Stimulated activated memory B cell treated with anti-CD40 and anti-IgM and Interleukin-4, amounts not matched to agents 10 μg/mL and 1 μg/mL and 100 μg/mL, for 72 hours (primary cell): ENCODE measurements at regions not wholly inside any gene's neighbourhood (a gene's known extent, or its start where the extent isn't known, plus 50 kb on each side); places are given as distances from the start of the nearest gene placed in this dataset.
A peak's percentile ranks its signal among the peaks of the same experiment; 100 is the strongest.
"Not testable (repeated sequence)": the region's sequence is repeated elsewhere in the genome, so short reads cannot be mapped to it uniquely, and the experiment has no call there.

Experiments used
- ATAC-seq: fragments of 150-1000 bp; cut with Tn5 transposase; 2 replicates; pipeline ENCODE4 v1.10.0; 2021
- H3K27ac Mint-ChIP-seq: one replicate; pipeline ENCODE4 v1.8.0; 2022; ENCODE audit warnings: mild to moderate bottlenecking, mixed read lengths
- H3K27me3 Mint-ChIP-seq: one replicate; pipeline ENCODE4 v1.8.0; 2022; ENCODE audit warnings: mixed read lengths
- H3K36me3 Mint-ChIP-seq: one replicate; pipeline ENCODE4 v1.8.0; 2022; ENCODE audit warnings: mixed read lengths
- H3K4me1 Mint-ChIP-seq: one replicate; pipeline ENCODE4 v1.8.0; 2022; ENCODE audit warnings: mixed read lengths
- H3K4me3 Mint-ChIP-seq: one replicate; pipeline ENCODE4 v1.8.0; 2022; ENCODE audit warnings: mild to moderate bottlenecking, moderate library complexity, mixed read lengths
- H3K9me3 Mint-ChIP-seq: one replicate; pipeline ENCODE4 v1.8.0; 2022; ENCODE audit warnings: mixed read lengths

DNA sequence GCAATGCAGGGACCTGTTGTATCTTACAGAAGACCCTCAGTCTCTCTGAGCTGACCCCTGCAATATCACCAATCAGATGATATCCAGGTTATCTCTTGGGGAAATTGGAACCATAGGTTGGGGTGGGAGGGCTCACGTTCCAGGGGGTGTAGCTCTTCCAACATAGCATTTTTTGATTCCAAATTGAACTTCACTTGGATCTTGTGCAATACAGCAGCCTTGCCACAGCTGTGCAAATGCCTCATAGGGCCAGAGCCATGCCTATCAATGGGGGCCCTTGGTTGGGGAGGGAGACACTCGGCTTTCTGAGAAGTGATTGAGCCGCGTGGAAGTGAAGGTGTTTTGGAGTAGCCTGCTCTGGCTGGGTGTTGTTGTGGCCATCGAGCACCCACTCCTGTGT is 117.2 kb upstream of the PITX1 start:
- Mint-ChIP-seq H3K9me3 (peaks cover 8% of the 10 kb centered on the region), H3K4me3 (no peak overlapping the region), H3K36me3 (no peaks in the 10 kb centered on the region), H3K27ac (no peak overlapping the region), H3K27me3 (peaks cover 24% of the 10 kb centered on the region), H3K4me1 (no peaks in the 10 kb centered on the region)
- no peak for ATAC-seq

DNA sequence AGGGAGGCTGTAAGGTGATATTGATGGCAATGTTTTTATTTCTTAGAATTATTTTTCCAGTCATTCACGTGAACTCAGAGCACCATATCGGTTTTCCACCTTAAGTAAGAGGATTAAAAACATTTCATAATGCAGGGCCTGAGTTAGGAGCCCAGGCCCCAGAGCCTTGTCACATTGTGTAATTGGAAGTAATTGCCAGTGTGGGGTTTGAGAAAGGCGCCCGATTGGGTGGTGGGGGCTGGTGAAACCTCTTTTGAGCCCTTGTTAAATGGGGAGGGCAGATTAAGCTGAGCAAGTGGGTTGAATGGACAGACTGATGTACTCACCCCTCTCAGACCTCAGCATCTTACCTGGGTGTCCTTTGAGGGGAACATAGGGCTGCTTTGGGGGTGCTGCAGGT is 116.7 kb upstream of the PITX1 start:
- H3K4me3 Mint-ChIP-seq = no peak overlapping the region
- no peak for ATAC-seq
- H3K4me1 Mint-ChIP-seq = no peaks in the 10 kb centered on the region
- no peaks in the 10 kb centered on the region for H3K36me3 Mint-ChIP-seq
- H3K9me3 Mint-ChIP-seq = peaks cover 8% of the 10 kb centered on the region
- H3K27ac Mint-ChIP-seq = no peak overlapping the region
- H3K27me3 Mint-ChIP-seq = peaks cover 19% of the 10 kb centered on the region

DNA sequence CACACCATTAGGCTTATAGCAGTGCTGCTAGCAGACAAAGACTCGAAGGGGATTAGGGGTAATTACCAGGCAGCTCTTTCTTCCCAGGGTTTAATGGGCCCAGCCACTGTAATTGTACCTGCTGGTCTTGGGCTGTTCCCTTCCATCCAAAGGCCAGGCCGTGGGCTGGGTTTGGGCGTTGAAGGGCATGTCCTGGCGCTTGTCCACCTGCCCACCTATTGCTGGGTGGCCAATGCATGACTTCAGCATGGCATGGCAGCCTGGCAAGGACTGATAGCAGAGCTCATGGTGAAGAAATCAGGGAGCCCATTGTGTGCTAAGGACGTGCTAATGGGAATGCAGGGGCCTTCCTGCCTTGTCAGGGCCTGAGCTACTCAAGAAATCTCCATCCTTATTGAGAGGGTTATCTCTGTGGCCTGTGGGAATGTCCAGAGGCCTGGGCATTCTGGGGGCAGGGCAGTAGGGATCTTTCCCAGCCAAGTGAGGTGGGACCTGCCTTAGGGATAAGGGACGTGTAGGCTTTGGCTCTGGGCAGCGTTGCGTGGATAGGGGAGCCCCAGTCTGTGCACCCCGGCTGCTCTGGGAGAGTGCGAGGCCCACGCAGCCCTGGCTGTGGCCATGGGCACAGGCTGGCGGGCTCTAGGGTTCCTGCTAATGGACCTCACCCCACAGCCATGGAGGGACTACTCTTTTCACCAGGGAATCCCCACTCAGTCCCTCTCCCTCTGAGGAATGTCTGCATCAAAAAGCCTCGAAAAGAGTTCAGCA is 116.1 kb upstream of the PITX1 start:
- no peak overlapping the region for H3K4me3 Mint-ChIP-seq
- no peak overlapping the region for H3K27ac Mint-ChIP-seq
- peaks cover 17% of the 10 kb centered on the region for H3K27me3 Mint-ChIP-seq
- H3K9me3 Mint-ChIP-seq = peaks cover 8% of the 10 kb centered on the region
- no peaks in the 10 kb centered on the region for H3K36me3 Mint-ChIP-seq
- no peak for ATAC-seq
- no peaks in the 10 kb centered on the region for H3K4me1 Mint-ChIP-seq

DNA sequence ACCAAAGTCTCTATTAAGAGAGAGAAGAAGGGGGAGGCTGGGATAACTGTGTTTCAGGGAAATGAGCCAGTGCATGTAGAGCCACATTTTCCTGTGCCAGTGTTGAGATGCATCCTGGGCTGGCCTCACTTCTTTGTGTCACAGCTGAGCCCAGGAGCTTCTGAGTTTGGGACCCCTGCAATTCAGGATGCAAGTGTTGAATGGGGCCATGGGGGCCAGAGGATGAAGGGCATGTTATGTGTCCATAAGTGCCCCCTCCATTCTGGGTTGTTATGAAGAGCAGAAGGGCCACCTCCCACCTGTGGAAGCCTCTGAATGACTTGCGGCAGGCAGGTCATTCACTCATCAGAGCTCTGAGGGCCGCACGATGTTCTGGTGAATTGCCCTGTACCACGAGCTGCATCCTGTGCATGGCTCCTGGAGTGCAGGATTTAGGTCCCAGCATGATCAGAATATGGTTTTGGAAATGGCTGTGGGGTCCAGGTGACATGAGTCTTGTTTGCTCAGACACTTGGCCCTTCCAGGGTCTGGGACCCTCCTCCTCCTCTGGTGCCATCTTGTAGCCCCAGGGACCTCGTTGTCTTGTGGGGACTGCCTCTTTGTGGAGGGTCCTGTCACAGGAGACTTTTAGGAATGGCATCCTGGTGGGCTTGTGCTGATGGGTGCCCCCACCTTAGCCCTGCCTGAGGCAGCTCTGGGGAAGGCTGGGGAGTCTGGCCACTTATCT is 115.4 kb upstream of the PITX1 start:
- H3K27me3 Mint-ChIP-seq = peaks cover 17% of the 10 kb centered on the region
- ATAC-seq = no peak
- peaks cover 8% of the 10 kb centered on the region for H3K9me3 Mint-ChIP-seq
- no peaks in the 10 kb centered on the region for H3K4me1 Mint-ChIP-seq
- no peaks in the 10 kb centered on the region for H3K36me3 Mint-ChIP-seq
- H3K4me3 Mint-ChIP-seq = no peak overlapping the region
- no peak overlapping the region for H3K27ac Mint-ChIP-seq

DNA sequence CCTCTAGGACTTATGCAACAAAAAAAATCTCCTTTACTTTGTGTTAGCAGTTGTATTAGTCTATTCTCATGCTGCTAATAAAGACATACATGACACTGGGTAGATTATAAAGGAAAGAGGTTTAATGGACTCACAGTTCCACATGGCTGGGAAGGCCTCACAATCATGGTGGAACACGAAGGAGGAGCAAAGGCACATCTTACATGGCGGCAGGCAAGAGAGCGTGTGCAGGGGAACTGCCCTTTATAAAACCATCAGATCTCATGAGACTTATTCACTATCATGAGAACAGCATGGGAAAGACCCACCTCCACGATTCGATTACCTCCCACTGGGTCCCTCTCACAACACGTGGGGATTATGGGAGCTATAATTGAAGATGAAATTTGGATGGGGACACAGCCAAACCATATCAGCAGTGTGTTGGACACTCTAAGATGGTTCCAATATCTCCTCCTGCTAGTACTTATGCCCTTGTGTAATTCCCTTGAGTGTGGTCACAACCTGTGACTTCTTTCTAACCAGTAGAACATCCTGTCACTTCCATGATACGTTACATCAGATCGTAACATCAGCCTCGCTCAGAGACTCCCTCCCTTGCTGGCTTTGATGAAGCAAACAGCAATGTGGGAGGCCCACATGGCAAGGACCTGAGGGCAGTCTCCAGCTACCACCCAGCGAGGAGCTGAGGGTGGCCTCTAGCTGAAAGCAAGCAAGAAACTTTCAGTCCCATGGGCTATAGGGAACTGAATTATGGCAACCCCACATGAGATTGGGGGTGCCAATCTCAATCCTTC is 113.5 kb upstream of the PITX1 start:
- no peaks in the 10 kb centered on the region for H3K4me1 Mint-ChIP-seq
- peaks cover 12% of the 10 kb centered on the region for H3K27me3 Mint-ChIP-seq
- ATAC-seq = no peak
- no peaks in the 10 kb centered on the region for H3K36me3 Mint-ChIP-seq
- H3K27ac Mint-ChIP-seq = no peak overlapping the region
- H3K9me3 Mint-ChIP-seq = peaks cover 8% of the 10 kb centered on the region
- H3K4me3 Mint-ChIP-seq = no peak overlapping the region

DNA sequence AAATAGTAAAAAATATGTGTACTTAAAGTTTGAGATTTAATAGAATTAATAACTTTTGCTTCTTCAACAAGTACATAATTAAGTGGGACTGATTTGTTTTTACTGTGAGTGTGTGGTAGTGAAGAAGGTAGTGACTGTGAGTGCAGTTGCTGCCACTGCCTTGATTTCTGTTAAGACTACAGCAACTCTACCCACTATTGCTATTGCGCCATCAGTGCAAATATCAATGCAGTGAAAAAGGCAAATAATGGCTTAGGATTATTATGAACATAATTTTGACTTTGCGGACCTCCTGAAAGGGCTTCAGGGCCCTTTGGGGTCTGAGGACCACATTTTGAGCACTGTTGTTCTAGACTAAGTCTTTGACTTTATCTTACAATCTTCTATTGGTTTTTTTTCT is 112.0 kb upstream of the PITX1 start:
- Mint-ChIP-seq H3K4me1 (peaks cover 2% of the 10 kb centered on the region), H3K27me3 (no peaks in the 10 kb centered on the region), H3K9me3 (peaks cover 8% of the 10 kb centered on the region), H3K27ac (no peak overlapping the region), H3K4me3 (no peak overlapping the region), H3K36me3 (no peaks in the 10 kb centered on the region)
- ATAC-seq = no peak

DNA sequence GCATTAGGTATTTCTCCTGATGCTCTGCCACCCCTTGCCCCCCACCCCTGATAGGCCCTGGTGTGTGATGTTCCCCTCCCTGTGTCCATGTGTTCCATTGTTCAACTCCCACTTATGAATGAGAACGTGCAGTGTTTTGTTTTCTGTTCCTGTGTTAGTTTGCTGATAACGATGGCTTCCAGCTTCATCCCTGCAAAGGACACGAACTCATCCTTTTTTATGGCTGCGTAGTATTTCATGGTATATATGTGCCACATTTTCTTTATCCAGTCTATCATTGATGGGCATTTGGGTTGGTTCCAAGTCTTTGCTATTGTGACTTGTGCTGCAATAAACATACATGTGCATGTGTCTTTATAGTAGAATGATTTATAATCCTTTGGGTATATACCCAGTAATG is 109.7 kb upstream of the PITX1 start:
- ATAC-seq, H3K36me3 Mint-ChIP-seq, H3K9me3 Mint-ChIP-seq, H3K27me3 Mint-ChIP-seq, H3K4me3 Mint-ChIP-seq, H3K27ac Mint-ChIP-seq: not testable (repeated sequence)
- peaks cover 14% of the 10 kb centered on the region for H3K4me1 Mint-ChIP-seq

DNA sequence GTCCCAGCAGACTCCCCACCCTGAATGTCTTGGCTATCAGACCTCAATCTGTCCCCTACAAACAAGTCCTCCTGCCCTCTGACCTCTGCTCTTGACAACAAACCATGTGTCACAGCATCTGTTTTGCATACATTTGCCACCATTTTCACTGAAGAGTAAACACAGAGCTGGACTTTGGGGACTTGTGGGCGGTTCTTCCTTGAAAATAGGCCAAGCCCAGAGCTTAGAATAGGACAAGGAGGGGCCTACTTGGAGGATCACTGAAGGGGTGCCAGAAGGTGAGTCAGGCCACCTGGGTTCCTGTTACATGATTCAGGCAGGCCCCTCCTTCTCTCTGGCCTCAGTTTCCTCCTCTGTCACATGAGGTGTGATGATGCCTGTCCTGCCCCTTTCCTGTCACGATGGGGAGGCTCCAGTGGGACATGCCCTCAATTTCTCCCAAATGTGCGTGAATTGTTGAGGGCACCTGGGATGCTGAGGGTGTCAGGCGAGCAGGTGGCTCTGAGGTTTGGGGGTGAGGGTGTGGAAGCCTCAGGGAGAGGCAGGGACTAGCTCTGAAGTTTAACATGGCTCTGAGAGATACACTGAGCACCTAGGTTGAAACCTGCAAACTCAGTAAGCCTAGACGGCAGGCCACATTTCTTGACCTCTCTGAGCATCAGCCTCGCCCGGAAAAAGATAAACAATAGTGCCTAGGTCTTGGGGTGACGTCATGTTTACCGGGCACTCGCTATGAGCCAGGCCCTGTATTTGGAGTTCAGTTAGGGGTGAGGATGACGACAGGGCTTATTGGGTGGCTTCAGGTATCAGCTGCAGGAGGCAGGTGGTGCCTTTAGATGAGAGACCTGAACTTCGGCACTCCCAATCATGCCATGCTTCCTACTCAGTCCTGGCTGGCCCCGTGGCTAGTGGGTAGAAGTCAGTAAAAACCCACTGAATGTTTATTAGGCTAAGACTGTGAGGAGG is 107.6 kb upstream of the PITX1 start:
- Mint-ChIP-seq H3K4me1 (peaks cover 14% of the 10 kb centered on the region), H3K4me3 (no peak overlapping the region), H3K27ac (no peak overlapping the region), H3K27me3 (peaks cover 9% of the 10 kb centered on the region), H3K9me3 (no peaks in the 10 kb centered on the region), H3K36me3 (no peaks in the 10 kb centered on the region)
- no peak for ATAC-seq

DNA sequence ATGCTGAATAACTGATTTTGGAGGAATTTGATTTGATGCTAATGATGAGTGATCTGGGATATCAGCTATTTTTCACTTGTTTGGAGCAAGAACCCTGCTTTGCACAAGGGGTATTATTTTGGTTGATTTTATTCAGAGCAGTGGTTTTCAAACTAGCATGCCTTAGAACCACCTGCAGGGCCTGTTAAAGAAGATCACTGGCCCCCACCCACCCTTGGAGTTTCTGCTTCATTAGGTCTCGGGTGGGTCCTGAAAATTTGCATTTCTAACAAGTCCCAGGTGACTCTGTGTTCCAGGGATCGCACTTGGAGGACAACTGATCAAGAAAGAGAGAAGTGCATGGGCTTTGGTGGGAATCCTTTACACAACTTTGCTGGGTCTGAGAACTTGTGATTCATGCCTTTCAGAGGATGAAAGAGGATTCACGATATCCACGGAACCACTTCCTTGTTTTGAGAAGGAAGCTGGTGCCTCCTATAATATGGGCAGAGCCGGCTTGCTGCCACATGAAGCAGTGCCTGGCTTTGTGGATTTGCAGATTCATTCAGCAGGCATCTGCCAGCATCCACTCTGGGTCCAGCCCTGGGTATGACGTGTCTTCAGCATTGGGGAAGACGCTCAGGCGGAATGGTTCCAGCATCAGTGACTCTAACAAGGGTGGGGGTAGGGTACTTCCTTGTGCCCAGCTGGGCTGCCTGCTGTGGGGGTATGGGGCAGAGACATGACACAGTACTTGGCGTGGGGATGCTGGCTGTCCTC is 106.6 kb upstream of the PITX1 start:
- Mint-ChIP-seq H3K9me3 (no peaks in the 10 kb centered on the region), H3K27ac (no peak overlapping the region), H3K27me3 (peaks cover 15% of the 10 kb centered on the region), H3K4me3 (no peak overlapping the region), H3K36me3 (no peaks in the 10 kb centered on the region), H3K4me1 (peaks cover 14% of the 10 kb centered on the region)
- ATAC-seq = peak; percentile 31

DNA sequence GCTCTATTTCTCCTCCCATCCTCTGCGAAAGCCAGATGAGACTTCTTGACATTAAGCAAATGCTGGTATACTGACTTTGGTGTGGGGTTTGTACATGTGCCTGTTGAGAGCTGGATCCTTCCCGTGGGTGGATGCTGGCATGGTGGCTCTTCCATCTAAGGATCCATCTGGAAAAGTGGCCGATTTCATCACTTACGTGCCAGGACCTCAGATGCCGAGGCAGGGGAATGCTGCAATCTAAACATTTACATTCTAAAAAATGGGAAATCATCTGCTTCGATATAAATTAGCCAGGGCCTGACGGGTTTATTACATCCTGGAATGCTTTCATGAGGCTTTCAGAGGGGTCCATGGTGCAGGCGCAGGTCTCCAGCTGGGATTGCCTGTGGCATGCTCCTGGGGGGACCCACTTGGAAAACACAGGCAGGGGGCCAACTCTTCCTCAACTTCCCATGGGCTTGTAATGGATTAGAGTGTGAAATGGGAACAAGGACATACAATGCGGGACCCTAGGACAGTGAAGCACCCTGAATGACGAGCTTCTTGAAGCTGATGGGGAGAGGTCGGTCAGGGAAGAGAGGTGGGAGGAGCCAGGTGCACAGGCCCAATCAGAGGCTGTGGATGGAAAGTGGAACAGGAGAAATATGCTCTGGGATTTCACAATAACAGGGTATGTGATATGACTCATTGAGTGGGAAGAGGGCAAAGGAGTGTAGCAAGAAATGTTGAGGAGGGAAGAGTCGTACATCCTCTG is 105.5 kb upstream of the PITX1 start:
- Mint-ChIP-seq H3K27ac (no peak overlapping the region), H3K36me3 (no peaks in the 10 kb centered on the region), H3K4me1 (peaks cover 14% of the 10 kb centered on the region), H3K27me3 (peaks cover 21% of the 10 kb centered on the region), H3K4me3 (no peak overlapping the region), H3K9me3 (no peaks in the 10 kb centered on the region)
- ATAC-seq = no peak

DNA sequence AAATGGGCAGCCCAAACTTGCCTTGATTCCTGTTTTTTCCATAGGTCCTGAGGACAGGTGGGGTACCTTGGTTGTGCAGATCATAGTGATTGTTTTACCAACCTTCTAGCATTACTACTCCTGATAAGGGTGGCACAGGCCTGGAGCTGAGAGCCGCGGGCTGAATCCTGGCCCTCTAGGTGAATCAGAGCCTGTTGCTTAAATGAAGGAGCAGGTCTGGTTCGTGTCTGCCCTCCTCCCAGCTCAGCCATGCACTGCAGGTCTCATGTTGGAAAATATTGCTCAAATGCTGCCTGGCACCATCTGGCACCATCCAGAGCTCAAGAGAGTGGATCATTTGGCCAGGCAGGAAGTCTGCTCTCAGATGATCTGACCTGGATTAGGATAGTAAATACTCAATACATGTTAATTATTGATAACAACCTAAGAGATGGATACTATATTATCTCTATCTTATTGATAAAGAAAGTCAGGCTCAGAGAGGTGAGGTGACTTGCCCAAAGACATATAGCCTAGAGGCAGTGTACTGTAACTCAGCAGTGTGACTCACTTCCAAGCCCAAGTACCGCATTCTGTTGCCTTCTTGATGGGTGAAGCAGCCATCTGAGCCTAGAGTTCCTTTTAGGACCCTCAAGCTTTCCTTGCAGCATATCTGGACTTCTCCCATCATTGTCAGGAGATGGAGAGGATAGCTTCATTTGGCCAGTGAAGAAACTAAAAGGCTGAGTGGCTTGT is 104.3 kb upstream of the PITX1 start:
- Mint-ChIP-seq H3K36me3 (no peaks in the 10 kb centered on the region), H3K4me1 (peaks cover 14% of the 10 kb centered on the region), H3K9me3 (no peaks in the 10 kb centered on the region), H3K27ac (no peak overlapping the region), H3K27me3 (peaks cover 33% of the 10 kb centered on the region), H3K4me3 (no peak overlapping the region)
- ATAC-seq = no peak

DNA sequence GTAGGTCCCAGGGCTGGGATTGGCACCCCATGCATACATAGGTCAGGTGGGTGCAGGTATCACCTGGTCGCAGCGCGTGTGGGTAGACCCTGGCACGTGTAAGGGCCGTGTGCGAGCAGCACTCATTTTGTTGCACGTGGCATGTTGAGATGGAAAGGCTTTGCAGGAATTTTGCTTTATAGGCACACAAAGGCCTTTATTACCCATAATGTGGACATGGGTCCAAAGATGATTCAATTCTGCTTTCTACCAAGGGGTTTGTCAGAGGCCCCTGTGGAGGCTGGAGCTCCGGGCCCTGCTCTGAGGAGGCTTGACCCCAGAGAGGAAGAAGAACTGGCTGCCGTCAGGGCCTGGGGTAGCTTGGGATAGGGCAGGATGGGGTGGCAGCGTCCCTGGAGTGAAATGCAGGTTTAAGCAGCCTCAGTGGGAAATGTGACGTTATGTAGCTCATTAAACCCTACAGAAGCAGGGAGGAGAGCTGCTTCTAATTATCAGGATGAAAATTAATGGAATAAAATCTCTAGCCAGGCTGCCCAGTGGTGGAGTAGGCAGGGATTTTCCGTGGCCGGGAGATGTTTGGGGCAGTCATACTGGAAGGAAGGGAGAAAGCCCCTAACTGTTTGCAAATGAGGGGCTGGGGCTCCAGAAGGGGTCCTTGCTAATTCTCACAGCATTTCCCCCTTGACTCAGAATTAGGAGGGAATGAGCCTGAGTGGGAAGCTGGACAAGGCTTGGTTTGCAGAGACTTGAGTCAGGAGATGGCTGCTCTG is 103.3 kb upstream of the PITX1 start:
- H3K36me3 Mint-ChIP-seq = no peaks in the 10 kb centered on the region
- no peaks in the 10 kb centered on the region for H3K9me3 Mint-ChIP-seq
- H3K27ac Mint-ChIP-seq = no peak overlapping the region
- H3K27me3 Mint-ChIP-seq = peaks cover 38% of the 10 kb centered on the region
- peaks cover 14% of the 10 kb centered on the region for H3K4me1 Mint-ChIP-seq
- ATAC-seq = no peak
- H3K4me3 Mint-ChIP-seq = no peak overlapping the region
